ENCODE measurements at regions not wholly inside any gene's neighbourhood (a gene's known extent, or its start where the extent isn't known, plus 50 kb on each side); places are given as distances from the start of the nearest gene placed in this dataset.
"Not testable (repeated sequence)": the region's sequence is repeated elsewhere in the genome, so short reads cannot be mapped to it uniquely, and the experiment has no call there.

DNA sequence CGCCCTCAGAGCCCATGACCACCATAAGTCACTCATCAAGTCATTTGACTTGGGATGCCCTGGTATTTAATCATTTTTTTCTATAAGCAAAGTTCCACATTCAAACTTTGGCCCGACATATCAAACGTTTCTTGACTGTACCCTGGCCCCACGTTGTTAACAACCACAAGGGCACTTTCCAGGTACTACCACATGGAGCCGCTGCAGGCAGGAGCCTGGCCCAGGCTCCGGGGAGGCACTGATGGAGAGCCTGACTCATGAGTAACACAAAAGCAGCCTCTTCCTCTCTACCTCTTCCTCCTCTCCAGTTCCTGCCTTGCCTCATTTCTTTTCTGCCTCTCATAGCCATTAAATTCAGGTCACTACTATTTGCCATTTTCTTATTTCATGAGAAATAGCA is 95.9 kb upstream of the ADORA2B start:
- H3K27me3 Mint-ChIP-seq, H3K27ac Mint-ChIP-seq, H3K4me3 Mint-ChIP-seq, H3K4me1 Mint-ChIP-seq, H3K9me3 Mint-ChIP-seq, H3K36me3 Mint-ChIP-seq: not testable (repeated sequence)
- DNase-seq = peak; percentile 73

DNA sequence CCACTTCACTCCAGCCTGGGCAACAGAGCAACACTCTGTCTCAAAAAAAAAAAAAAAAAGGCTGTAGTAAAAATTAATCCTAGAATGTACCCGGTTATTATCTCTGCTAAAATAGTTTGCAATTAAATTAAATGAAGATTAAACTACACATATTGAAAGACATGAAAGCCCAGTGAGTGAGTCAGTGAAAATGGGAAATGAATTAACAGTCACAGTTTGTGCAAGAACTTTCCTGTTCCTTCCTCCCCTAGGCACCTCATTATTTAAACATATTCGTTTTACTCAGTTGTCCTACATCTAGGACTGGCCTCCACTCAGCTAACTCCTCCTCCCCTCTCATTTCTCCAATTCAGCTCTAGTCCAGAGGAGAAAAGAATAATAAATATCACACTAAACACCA is 94.9 kb upstream of the ADORA2B start:
- not testable (repeated sequence) for H3K36me3 Mint-ChIP-seq, H3K9me3 Mint-ChIP-seq, H3K27me3 Mint-ChIP-seq, H3K27ac Mint-ChIP-seq, H3K4me1 Mint-ChIP-seq, DNase-seq, H3K4me3 Mint-ChIP-seq

DNA sequence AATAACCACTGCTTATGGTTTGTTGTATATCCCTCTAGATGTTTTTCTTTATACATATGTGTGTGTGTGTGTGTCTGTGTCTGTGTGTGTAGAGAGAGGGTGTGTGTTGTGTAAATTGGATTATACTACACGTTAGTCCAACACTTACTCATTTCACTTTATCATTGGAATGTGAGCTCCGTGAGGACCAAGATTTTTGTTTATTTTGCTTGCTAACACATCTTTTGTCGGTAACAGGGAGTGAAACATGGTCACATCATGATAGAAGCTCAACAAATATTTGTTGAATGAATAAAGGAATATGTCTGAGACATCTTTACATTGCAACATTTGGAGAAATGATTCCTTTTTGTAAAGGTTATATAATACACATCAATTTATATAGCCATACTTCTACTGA is 94.2 kb upstream of the ADORA2B start:
- not testable (repeated sequence) for H3K27ac Mint-ChIP-seq, H3K27me3 Mint-ChIP-seq, H3K9me3 Mint-ChIP-seq, H3K4me3 Mint-ChIP-seq, H3K36me3 Mint-ChIP-seq, H3K4me1 Mint-ChIP-seq, DNase-seq

DNA sequence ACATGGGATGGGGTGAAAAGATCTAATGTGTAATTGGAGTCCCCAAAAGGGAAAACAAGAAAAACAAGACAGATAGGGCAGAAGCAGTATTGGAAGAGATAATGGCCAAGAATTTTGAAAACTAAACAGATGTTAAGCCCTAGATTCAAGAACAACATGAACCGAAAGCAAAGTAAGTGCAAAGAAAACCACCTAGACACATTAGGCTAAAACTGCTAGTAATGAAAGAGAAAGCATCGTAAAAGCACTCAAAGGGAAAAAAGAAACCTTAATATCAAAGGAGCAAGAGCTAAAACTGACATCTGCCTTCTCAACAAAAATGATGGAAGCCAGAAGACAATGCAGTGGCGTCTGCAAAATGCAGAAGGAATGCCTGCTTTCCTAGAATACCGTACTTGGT is 92.1 kb upstream of the ADORA2B start:
- not testable (repeated sequence) for H3K27me3 Mint-ChIP-seq, H3K4me3 Mint-ChIP-seq, H3K9me3 Mint-ChIP-seq, H3K36me3 Mint-ChIP-seq, H3K4me1 Mint-ChIP-seq, H3K27ac Mint-ChIP-seq, DNase-seq

DNA sequence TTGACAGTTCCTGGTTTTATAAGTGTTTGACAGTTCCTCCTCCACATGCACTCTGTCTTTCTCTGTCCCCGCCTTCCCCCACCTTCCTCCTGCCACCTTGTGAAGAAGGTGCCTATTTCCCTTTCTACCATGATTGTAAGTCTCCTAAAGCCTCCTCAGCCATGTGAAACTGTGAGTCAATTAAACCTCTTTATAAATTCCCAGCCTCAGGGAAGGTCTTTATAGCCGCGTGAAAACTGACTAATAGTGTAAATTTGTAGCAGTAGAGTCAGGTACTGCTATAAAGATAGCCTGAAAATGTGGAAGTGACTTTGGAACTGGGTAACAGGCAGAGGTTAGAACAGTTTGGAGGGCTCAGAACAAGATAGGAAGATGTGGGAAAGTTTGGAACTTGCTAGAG is 88.7 kb upstream of the ADORA2B start:
- not testable (repeated sequence) for H3K9me3 Mint-ChIP-seq, DNase-seq, H3K36me3 Mint-ChIP-seq, H3K4me1 Mint-ChIP-seq, H3K27me3 Mint-ChIP-seq, H3K4me3 Mint-ChIP-seq, H3K27ac Mint-ChIP-seq

DNA sequence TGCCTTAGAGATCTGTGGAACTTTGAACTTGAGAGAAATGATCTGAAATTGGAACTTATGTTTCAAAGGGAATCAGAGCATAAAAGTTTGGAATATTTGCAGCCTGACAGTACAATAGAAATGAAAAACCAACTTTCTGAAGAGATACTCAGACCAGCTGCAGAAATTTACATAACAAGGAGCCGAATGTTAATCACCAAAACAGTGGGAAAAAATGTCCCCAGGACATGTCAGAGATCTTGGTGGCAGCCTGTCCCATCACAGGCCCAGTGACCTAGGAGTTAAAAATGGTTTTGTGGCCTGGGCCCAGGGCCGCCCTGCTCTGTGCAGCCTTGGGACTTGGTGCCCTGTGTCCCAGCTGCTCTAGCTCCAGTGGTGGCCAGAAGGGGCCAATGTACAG is 88.2 kb upstream of the ADORA2B start:
- H3K27ac Mint-ChIP-seq, DNase-seq, H3K4me3 Mint-ChIP-seq, H3K4me1 Mint-ChIP-seq, H3K9me3 Mint-ChIP-seq, H3K36me3 Mint-ChIP-seq, H3K27me3 Mint-ChIP-seq: not testable (repeated sequence)

DNA sequence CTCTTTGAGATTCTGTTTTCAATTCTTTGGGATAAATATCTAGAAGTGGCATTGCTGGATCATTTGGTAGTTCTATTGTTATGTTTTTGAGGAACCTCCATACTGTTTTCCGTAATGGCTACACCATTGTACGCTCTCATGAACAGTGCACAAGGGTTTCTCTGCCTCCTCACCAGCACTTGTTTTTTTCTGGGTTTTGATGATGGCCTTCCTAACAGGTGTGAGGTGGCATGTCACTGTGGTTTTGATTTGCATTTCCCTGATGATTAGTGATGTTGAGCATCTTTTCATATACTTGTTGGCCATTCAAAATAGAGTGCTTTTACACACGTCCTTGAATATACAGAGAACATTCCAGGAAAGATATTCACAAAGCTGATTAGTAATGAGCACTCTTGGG is 86.8 kb upstream of the ADORA2B start:
- not testable (repeated sequence) for H3K9me3 Mint-ChIP-seq, H3K27ac Mint-ChIP-seq, H3K27me3 Mint-ChIP-seq, H3K36me3 Mint-ChIP-seq, H3K4me3 Mint-ChIP-seq, DNase-seq, H3K4me1 Mint-ChIP-seq

DNA sequence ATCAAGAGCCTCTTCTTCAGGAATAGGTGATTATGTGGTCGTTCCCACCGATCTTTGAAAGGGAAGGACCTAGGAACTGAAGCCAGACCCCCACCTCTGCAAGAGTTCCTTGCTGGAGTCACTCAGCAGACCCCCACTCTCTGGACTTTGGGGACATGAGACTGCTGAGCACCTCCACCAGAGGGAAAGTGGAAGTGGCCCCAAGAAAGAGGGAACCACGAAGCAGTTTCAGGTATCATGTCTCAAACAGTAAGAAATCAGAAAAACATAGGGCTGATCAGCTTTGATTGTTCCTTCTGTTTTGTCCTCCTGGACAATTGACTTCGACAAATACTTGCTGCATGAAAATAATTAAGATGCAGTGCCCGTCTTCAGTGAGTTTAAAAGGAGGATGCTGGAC is 84.2 kb upstream of the ADORA2B start:
- not testable (repeated sequence) for H3K36me3 Mint-ChIP-seq

DNA sequence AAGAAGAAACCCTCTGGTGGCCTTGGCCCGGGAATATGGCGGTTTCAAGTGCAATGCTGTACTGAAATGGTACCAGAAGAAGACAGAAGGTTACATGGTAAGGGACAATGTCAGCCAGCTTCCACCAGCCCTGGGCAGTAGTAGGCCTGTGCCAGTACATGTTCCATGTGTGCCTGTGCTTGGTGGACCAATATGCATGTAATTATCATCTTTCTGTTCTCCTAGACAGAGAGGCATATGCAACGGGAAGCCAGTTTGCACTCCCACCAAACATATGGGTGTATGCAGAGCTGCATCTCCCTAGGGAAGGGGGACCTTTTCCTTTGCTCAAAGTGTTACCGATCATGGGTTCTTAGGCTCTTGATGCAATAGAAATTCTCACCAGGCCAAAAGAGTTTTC is 80.9 kb upstream of the ADORA2B start:
- not testable (repeated sequence) for H3K4me3 Mint-ChIP-seq, DNase-seq, H3K9me3 Mint-ChIP-seq, H3K27ac Mint-ChIP-seq, H3K36me3 Mint-ChIP-seq, H3K27me3 Mint-ChIP-seq, H3K4me1 Mint-ChIP-seq

More for the DNA sequence above, 84.2 kb upstream of the ADORA2B start:
- H3K27ac Mint-ChIP-seq, DNase-seq, H3K27me3 Mint-ChIP-seq, H3K4me3 Mint-ChIP-seq, H3K4me1 Mint-ChIP-seq, H3K9me3 Mint-ChIP-seq: not testable (repeated sequence)

DNA sequence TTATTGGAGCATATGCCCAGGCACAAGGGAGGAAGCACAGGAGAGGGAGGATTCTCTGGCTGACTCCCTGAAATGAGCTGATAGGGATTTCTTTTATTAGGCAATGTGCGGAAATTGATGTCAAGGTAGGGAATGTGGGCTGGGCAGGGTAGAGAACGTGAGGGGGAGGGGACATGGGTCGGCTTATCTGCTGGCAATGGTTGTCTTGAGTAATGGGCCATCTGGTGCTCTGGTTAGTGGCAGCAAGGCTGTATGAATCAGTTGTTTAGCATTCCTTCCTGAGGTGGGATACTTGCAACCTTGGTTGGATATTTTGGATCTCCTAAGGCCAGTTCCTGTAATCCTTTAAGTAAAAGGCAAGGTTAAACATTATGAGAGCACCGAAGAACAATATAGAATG is 80.5 kb upstream of the ADORA2B start:
- not testable (repeated sequence) for H3K36me3 Mint-ChIP-seq, H3K9me3 Mint-ChIP-seq, H3K27me3 Mint-ChIP-seq, DNase-seq, H3K4me1 Mint-ChIP-seq, H3K27ac Mint-ChIP-seq, H3K4me3 Mint-ChIP-seq

DNA sequence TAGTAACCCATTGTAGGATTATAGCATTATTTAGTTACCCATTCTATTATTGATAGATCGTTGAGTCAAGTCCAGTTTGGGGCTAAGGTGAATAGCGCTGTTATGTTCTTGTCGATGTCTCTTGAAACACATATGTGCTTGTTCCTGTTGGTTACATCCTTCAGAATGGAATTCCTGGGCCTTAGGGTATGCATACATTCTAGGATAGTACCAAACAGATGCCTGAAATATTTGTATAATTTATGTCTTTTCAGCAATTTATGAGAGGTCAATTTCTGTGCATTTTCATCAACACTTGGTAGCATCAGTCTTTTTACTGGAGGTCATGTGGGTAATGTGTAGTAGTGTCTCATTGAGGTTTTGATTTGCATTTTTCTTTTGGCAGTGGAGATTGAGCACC is 78.9 kb upstream of the ADORA2B start:
- H3K4me1 Mint-ChIP-seq, H3K4me3 Mint-ChIP-seq, H3K27ac Mint-ChIP-seq, H3K9me3 Mint-ChIP-seq, H3K27me3 Mint-ChIP-seq, DNase-seq, H3K36me3 Mint-ChIP-seq: not testable (repeated sequence)

DNA sequence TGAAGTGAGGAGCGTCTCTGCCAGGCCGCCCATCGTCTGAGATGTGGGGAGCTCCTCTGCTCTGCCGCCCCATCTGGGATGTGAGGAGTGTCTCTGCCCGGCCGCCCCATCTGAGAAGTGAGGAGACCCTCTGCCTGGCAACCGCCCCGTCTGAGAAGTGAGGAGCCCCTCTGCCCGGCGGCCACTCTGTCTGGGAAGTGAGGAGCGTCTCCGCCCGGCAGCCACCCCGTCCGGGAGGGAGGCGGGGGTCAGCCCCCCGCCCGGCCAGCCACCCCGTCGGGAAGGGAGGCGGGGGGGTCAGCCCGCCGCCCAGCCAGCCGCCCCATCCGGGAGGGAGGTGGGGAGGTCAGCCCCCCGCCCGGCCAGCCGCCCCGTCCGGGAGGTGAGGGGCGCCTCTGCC is 77.6 kb upstream of the ADORA2B start:
- not testable (repeated sequence) for H3K9me3 Mint-ChIP-seq, H3K27ac Mint-ChIP-seq, H3K4me3 Mint-ChIP-seq, H3K27me3 Mint-ChIP-seq, H3K4me1 Mint-ChIP-seq, DNase-seq, H3K36me3 Mint-ChIP-seq

DNA sequence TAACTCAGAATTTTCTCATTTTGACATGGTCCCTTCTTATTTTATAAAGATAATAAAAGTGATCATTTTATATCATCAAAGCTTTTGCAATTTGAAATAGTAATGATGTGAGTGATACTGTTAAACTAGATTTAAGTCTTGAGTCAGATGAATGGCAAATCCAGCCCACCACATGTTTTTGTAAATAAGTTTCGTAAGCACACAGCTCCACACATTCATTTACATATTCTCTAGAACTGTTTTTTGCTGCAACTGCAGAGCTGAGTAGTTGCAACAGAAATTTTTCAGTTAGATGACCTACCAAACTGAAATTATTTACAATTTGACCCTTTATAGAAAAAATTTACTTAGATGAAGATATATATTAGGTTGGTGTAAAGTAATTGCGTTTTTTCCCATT is 75.1 kb upstream of the ADORA2B start:
- H3K27me3 Mint-ChIP-seq, DNase-seq, H3K36me3 Mint-ChIP-seq, H3K4me1 Mint-ChIP-seq, H3K9me3 Mint-ChIP-seq, H3K27ac Mint-ChIP-seq, H3K4me3 Mint-ChIP-seq: not testable (repeated sequence)

DNA sequence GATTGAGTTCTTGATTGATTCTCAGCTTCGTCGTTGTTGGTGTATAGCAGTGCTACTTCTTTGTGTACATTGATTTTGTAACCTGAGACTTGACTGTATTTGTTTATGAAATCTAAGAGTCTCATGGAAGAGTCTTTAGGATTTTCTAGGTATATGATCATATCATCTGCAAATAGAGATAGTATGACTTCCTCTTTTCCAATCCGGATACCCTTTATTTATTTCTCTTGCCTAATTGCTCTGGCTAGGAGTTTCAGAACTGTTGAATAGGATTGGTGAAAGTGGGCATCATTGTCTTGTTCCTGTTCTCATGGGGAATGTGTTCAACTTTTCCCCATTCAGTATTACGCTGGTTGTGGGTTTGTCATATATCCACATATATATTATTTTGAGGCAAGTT is 72.3 kb upstream of the ADORA2B start:
- H3K27me3 Mint-ChIP-seq, DNase-seq, H3K36me3 Mint-ChIP-seq, H3K4me3 Mint-ChIP-seq, H3K27ac Mint-ChIP-seq, H3K4me1 Mint-ChIP-seq, H3K9me3 Mint-ChIP-seq: not testable (repeated sequence)

DNA sequence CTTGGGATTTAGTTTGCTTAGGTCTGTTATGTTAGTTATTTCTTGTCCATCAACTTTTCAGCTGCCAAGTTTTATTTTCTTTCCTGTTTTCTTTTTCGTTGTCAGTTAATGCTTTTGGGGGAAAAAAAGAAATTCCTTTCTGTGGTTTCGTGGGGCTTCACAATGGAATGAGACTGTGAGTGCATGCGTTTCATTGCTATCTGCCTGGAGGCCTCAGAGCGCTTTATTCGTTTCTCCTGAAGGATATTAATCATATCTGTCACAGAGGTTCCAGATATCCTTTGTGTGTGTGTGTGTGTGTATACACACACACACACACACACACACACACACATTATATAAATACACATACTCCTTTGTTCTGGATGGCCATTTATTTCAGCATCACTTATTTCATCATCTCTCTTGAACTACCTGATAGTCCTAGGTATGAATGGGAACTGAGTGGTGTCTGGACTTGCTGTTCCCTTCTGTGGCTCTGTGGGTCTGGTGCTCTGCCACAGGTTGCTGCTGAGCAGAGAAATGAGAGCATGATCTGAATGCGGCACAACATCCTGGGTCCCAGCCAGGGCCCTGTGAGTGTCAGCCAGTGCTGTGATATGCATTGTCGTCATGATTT is 66.9 kb upstream of the ADORA2B start:
- DNase-seq, H3K36me3 Mint-ChIP-seq: not testable (repeated sequence)

DNA sequence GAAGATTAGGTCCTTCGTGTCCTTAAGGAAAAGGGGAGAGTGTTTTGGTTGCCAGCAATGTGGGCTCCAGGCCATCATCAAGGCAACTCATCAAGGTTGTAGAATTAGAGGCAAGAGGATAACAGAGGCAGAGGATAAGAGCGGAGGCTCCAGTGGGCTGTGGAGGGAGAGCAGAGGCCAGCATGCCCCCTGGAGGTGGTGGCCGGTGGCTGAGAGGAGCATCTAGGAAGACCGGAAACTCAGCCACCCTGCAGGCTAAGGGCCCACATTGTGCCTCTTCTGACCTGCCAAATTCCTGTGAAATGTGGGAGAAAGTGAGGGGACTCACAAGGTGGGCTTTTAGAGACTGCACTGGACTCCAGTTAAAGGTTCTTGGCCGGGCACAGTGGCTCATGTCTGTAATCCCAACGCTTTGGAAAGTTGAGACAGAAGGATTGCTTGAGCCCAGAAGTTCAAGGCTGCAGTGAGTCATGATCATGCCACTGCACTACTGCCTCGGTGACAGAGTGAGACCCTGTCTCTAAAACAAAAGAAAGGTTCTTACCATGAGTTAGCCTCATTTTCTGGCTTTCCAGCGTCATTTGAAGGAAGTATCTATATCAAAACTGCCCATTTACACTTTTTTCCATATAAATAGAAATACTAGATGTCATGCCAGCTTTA is 62.7 kb upstream of the ADORA2B start:
- Mint-ChIP-seq H3K27me3 (no peaks in the 10 kb centered on the region), H3K4me1 (peaks cover 16% of the 10 kb centered on the region), H3K27ac (no peak overlapping the region), H3K9me3 (no peaks in the 10 kb centered on the region), H3K36me3 (no peaks in the 10 kb centered on the region), H3K4me3 (no peak overlapping the region)
- DNase-seq = no peak

More for the DNA sequence above, 66.9 kb upstream of the ADORA2B start:
- not testable (repeated sequence) for H3K27ac Mint-ChIP-seq, H3K4me1 Mint-ChIP-seq, H3K27me3 Mint-ChIP-seq, H3K4me3 Mint-ChIP-seq, H3K9me3 Mint-ChIP-seq

DNA sequence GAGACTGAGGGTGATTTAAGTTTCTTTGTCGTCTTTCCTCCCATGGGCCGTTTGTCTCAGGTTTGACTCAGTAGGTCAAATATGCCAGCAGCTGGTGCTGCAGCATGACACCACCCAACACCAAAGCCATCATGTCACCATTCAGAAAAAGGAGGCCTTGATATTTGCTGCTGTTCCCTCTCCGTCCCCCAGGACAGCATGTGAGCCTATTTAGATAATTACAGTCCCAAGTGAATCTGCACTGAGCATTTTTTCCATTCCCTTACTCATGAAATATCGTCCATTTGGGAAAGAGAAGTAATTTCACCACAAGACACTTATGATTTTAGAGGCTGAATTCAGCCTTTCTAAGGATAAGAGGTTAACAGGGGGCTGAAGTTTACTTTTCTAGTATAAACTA is 62.2 kb upstream of the ADORA2B start:
- Mint-ChIP-seq H3K9me3 (no peaks in the 10 kb centered on the region), H3K27ac (no peak overlapping the region), H3K27me3 (no peaks in the 10 kb centered on the region), H3K36me3 (no peaks in the 10 kb centered on the region), H3K4me3 (no peak overlapping the region), H3K4me1 (peaks cover 18% of the 10 kb centered on the region)
- DNase-seq = no peak
